ENCODE measurements at regions not wholly inside any gene's neighbourhood (a gene's known extent, or its start where the extent isn't known, plus 50 kb on each side); places are given as distances from the start of the nearest gene placed in this dataset.
"Not testable (repeated sequence)": the region's sequence is repeated elsewhere in the genome, so short reads cannot be mapped to it uniquely, and the experiment has no call there.

DNA sequence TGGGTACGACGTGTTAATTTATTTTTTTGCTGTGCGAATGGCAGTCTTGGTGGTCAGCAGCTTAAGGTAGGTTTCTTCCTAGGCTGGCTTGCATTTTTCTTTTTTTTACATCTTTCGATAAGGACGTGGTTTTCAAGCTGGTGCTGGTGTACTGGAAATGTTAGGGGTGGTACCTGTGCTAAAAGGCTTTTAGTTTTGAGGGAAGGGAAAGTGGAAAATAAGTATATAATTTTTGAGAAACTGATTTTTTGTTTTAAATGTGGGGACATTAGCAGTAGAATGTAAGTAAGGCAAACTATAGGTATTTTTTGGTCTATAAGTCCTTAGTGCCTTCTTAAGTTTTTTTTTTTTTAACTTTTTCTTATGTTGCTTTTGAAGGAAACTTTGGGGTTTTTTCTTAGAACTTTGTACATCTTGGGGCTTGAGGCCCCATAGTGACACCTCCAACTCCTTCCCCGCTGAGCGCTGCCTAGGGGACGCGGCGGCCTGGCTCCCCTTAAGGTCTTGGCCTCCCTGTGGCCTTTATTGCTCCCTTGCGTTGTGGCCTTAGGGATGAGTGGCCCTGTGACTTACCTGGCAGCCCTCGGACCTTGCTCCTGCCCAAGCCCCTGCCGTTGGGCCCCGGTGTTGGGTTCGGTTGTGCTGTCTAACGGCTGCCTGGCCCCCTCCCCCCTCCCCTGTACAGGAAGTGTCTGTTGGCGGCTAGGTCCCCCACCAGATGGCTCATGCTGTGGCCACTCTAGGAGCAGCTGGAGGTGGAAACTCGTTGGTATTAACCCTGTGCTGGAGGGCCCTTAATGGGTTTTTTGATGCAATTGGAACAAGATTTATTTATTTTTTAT is 88.0 kb upstream of the RPRML start:
- DNase-seq (ENCODE audit: low spot score): peak; percentile 83

DNA sequence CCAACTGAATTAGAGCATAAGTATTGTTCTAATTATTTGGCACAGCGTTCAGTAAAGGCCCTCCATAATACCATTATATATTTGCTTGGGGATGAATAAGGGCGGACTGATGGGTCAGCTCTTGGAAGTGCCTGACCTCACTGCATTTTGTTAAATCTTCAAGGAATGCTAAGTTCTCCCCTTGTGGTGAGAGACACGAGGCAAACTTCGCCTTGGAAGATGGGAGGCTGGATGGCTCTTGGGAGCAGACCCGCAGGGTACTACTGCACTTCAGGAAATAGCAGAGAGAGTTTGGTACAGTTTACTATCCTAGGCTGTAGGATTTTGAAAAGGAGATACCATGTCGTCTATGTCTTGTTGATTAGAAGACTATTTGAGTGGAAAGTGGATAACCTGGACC is 87.0 kb upstream of the RPRML start:
- no peak for DNase-seq (ENCODE audit: low spot score)

DNA sequence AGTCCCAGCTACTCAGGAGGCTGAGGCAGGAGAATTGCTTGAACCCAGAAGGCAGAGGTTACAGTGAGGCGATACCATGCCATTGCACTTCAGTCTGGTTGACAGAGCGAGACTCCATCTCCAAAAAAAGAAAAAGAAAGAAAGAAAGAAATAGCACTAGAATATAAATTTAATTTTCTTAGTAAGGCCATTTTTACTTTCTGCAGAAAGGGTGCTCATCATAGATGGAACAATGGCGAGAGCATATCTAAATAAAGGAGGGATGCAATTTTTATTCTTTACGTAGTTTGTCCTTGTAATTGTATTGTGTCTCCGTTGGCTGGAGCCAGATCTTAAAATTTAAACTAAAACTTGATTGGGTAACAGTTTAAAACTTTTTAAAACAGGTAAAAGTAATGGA is 85.6 kb upstream of the RPRML start:
- no peak for DNase-seq (ENCODE audit: low spot score)

DNA sequence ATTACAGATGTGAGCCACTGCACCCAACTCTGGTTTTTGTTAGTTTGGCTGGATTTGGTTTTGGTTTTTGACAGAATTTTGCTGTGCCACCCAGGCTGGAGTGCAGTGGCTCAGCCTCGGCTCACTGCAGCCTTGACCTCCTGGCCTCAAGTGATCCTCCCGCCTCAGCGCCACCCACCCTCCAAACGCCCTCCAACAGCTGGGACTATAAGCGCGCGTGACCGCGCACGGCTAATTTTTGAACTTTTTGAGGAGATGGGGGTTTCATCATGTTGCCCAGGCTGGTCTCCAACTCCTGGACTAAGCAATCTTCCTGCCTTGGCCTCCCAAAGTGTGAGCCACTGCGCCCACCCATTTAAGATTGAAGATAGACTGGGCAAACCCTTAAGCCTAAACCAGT is 84.4 kb upstream of the RPRML start:
- DNase-seq (ENCODE audit: low spot score): no peak

DNA sequence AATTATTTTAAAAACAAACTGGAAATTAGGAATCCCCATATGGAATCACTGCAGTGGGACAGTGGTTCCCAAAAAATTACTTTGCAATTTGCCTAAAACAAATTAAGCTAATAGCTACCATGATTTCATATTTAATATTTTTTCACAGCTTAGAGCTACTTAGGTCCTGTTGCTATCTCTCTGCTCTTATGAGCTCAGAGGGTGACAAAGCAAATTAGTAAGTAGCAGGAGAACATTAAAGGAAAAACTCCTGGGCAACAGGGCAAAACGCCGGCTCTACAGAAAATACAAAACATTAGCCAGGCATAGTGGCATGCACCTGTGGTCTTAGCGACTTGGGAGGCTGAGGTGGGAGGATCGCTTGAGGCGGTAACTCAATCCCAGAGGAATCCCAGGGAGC is 83.8 kb upstream of the RPRML start:
- not testable (repeated sequence) for DNase-seq (ENCODE audit: low spot score)

DNA sequence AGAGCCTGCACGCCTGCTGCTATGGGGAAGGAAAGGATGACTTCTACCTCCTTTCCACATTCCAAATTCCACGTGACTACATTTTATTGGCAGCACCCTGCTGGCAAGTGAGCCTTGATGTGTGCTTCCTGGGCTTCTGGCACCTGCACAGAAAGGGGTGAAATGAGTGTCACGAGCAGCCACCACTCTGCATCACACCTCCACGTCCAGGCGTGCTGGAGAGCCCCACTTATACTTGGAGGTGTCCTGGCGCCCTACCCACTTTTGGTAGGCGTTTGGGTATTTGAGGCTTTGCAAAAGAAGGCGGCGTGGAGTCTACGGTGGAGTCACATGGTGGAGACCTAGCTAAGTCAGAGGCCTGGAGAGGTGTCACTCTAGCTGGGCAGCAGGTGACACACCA is 81.0 kb upstream of the RPRML start:
- DNase-seq (ENCODE audit: low spot score): not testable (repeated sequence)

DNA sequence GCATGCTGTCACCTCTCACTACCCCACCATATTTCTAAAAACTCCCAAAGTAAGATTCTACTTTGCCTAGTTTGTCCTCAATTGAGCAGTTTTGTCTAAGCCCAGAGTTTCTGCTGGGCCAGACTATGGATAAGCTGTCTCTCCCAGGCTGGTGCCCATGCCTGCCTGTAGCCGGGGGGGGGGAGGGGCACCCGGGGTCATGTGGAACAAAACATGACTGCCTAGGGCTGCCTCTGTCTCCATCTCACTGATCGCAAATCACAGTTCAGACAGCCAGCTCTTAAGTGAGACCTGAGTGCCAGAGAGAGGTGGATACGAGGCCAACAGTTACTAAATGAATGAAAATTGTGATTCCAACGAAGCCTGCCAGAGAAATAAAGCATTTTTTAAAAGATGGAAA is 78.8 kb upstream of the RPRML start:
- no peak for DNase-seq (ENCODE audit: low spot score)

DNA sequence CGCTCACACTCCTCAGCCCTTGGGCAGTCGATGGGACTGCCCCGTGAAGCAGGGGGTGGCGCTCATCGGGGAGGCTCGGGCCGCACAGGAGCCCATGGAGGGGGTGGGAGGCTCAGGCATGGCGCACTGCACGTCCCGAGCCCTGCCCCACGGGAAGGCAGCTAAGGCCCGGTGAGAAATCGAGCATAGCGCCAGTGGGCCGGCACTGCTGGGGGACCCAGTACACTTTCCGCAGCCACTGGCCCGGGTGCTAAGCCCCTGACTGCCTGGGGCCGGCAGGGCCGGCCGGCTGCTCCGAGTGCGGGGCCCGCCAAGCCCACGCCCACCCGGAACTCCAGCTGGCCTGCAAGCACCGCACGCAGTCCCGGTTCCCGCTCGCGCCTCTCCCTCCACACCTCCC is 78.2 kb upstream of the RPRML start:
- DNase-seq (ENCODE audit: low spot score): not testable (repeated sequence)

DNA sequence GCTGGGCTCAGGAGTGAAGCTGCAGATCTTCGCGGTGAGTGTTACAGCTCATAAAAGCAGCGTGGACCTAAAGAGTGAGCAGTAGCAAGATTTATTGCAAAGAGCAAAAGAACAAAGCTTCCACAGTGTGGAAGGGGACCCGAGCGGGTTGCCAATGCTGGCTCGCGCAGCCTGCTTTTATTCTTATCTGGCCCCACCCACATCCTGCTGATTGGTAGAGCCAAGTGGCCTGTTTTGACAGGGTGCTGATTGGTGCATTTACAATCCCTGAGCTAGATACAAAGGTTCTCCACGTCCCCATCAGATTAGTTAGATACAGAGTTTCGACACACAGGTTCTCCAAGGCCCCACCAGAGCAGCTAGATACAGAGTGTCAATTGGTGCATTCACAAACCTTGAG is 77.6 kb upstream of the RPRML start:
- not testable (repeated sequence) for DNase-seq (ENCODE audit: low spot score)
